HG02973 (cell line): ENCODE measurements at regions not wholly inside any gene's neighbourhood (a gene's known extent, or its start where the extent isn't known, plus 50 kb on each side); places are given as distances from the start of the nearest gene placed in this dataset.
"Not testable (repeated sequence)": the region's sequence is repeated elsewhere in the genome, so short reads cannot be mapped to it uniquely, and the experiment has no call there.

Experiments
- ATAC-seq: cut with Tn5 transposase; IDR thresholded peaks from one replicate; pipeline ENCODE4 v1.9.1; 2021; ENCODE audit warnings: moderate library complexity; ENCODE audit not compliant: unreplicated experiment

GRCh38 chr15:53133255-53133850 lies 343.2 kb upstream of the ONECUT1 start:
- ATAC-seq, result no peak

- no peak for ATAC-seq
These were observed 340.8 kb upstream of the ONECUT1 start for GRCh38 chr15:53130943-53131342.

DNA sequence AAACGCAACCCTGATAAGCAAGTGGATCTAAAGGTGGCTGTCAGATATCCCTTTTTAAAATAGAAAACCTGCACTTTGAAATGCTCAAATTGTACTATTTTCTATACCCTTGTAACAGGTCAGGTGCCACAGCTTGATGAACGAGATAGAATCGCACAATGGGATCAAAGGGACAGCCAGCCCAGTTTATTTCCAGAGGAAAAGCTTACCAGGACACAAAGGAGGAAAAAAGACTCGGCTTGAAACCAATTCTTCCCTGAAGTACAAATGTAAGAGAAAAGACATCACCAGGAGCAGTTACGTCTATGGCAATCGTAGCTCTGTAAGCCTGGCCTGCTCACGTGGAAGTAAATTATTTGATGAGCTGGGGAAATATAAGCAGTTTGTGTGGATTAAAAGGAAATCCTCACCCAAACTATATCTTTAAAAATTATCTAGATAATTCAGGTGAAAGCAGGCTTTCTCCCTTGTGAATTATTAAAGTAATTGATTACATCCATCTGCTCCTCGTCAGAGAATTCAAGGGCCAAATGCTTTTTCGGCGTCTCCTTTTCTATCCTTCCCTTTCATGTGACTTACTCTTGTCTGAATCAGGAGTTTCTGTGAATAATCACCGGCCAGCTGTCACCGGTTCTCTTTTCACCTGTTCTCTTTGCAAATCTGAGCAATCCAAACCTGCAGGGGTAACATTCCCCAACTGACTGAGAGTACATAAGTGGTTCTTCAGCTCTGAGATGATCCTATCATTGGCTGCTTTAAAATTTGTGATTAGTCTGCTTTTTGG lies 339.2 kb upstream of the ONECUT1 start:
- ATAC-seq, result no peak

DNA sequence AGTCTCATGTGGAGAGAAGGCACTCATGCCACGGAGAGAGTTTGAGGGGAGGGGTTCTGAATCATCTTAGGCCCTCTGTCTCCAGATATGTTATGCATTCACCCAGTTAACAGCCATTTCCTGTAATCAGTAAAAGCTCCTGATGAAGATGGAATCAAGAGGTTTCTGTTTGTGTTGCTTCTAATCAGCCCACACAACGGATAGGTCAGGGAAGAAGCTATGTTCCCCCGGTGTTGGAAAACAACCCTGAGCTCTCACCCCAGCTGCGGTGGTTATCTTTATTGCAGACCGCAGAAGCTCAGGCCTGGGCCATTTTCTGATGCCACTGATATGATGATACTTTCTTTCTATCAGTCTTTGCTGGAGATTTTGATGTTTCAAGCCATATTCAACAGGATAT lies 338.5 kb upstream of the ONECUT1 start:
- ATAC-seq, result no peak

DNA sequence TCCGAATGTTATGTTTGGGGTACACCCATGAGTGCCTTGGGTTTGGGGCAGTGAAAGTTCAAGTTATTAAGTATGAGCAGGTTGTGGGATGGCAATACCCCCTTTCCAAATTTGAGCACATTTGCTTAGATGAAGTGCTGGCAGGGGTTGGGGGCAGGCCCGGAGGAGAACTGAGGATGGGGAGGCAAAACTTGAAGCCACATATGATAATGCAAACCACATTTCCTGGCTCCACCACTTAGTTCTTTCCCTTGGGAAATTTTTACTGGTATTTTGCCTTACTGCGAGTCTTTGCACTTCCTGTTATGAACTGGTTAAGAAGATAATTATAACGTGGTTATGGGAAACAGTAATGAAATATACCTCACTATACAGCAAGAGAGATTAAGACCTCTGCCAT lies 336.0 kb upstream of the ONECUT1 start:
- no peak for ATAC-seq

- ATAC-seq, result no peak
These were observed 332.7 kb upstream of the ONECUT1 start for GRCh38 chr15:53122818-53123217.

GRCh38 chr15:53116915-53117314 lies 326.8 kb upstream of the ONECUT1 start:
- not testable (repeated sequence) for ATAC-seq

GRCh38 chr15:53116169-53116568 lies 326.0 kb upstream of the ONECUT1 start:
- no peak for ATAC-seq

DNA sequence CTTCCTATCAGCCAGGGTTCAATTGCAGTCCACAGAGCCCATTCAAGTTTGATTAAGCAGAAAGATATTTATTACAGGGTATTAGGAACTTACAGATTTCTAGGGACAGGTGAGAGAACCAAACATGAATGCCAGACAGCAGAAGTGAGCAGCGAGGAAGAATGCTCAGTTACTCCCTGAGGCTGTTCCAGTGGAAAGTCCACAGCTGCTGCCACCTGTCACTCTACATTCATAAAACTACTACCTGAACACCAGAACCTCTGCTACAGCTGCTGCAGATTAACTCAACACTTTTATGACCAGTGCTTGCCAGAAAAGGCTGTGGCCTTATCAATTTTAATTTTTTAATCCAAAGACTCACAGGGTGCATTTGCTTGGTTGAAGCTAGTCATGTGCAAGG lies 325.4 kb upstream of the ONECUT1 start:
- ATAC-seq, result no peak

- no peak for ATAC-seq
These were observed 324.8 kb upstream of the ONECUT1 start for GRCh38 chr15:53114960-53115359.

DNA sequence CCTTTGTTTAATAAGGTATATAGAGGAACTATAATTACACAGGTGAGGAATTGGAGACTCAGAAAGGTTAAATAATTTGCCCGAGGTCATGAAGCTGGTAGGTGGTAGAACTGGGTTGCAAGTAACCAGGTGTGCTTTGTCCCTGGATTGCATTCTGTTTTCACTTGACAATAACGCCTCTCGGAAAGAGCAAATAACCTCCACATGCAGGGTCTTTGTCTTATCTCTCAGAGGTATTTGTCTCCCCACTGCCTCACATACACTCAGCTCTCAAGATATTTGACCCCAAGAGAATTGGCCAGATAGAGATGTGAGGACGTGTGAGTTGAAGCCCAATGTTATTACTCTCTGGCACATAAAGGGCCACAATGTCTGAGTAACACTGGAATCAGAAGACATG lies 320.9 kb upstream of the ONECUT1 start:
- ATAC-seq, result no peak

DNA sequence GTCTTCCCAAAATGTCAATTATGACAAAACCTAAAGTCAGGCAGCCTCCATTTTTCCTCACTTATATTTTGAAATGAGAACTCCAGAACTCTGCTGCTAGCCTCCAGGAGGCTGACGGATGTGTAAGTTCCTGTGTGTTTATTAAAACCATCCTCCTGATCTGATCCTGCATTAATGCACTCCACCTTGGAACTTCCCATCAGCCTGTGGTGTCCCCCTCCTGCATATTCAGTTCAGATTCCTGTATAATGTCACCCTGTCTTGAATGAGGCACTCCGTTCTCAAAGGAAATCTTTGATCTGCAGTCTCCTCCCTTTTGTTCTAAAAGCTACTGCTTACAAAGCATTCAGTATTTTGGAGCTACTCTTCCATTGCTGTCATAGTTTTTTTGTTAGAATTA lies 318.2 kb upstream of the ONECUT1 start:
- no peak for ATAC-seq

- no peak for ATAC-seq
These were observed 317.7 kb upstream of the ONECUT1 start for GRCh38 chr15:53107855-53108254.

GRCh38 chr15:53106505-53107286 lies 316.6 kb upstream of the ONECUT1 start:
- ATAC-seq, result no peak

DNA sequence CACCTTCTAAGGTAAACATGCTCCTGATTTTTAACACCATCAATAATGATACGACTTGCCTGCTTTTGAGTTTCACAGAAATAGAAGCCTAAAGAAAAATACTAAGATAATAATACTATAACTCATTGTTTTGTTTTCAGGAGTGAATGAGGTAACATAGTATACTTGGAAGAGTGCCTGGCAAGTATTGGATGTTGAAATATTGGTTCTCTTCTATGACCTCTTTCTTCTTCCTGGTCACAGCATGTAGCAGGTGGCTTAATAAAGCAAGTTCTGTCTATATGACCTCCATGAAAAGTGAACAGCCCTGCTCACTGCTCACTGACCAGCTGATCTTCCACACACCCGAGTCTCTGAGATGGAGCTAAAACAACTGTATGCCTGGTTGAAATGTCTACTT lies 312.3 kb upstream of the ONECUT1 start:
- ATAC-seq, result no peak

- no peak for ATAC-seq
These were observed 290.3 kb upstream of the ONECUT1 start for GRCh38 chr15:53080484-53080883.

DNA sequence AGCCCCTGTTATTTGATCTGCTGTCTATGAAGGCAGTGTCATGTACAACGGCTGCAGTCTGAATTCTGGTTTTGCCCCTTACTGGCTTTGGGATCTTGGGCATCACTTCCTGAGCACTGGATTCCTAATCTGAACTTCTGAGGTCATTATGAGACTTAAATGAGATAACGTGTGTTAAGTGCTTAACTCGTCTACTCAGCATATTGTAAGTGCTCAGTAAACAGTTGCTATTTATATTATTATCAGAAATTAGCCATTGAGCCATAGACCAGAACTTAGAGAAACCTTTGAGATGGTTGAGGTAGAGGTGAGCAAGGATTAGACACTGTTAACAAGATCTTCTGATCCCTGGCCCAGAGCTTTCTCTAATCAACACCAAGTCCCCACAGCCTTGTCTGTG lies 284.1 kb upstream of the ONECUT1 start:
- ATAC-seq, result no peak

DNA sequence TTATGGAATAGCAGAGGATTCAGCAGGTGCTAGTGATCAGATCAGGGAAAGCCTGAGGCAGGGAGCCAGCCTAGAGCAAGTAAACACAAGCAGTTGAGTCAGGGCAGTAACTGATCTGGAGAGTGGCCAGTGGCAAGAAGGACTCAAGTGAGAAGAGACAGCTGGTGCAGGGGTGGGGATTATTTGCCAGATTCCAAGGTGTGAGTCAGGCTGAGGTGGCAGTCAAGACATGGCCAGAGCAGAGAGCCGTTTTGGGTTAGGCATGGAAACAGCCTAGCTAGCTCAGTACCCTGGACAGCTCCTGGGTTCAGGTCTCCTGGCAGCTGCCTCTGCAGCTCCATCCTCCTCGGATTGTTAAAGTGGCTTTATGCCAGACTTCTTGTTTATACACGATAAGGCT lies 281.9 kb upstream of the ONECUT1 start:
- no peak for ATAC-seq

DNA sequence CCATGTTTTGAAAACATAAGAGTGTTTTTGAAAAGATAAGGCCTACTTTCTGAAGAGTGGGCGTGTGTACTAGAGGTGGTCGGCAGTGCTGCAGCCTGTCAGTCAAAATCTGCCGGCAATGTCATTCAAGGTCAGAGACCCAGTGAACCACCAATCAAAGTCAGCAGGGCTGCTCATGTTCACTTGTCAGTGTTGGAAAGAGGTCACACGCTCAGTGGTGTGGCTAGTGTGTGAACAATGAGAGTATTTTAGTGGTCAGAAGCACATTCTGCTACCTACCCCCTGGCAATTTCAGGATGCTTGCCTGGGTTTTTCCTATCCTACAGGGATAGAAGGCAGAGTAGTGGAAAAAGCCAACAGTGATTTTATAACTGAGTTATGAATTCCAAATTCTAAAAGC lies 278.5 kb upstream of the ONECUT1 start:
- no peak for ATAC-seq

DNA sequence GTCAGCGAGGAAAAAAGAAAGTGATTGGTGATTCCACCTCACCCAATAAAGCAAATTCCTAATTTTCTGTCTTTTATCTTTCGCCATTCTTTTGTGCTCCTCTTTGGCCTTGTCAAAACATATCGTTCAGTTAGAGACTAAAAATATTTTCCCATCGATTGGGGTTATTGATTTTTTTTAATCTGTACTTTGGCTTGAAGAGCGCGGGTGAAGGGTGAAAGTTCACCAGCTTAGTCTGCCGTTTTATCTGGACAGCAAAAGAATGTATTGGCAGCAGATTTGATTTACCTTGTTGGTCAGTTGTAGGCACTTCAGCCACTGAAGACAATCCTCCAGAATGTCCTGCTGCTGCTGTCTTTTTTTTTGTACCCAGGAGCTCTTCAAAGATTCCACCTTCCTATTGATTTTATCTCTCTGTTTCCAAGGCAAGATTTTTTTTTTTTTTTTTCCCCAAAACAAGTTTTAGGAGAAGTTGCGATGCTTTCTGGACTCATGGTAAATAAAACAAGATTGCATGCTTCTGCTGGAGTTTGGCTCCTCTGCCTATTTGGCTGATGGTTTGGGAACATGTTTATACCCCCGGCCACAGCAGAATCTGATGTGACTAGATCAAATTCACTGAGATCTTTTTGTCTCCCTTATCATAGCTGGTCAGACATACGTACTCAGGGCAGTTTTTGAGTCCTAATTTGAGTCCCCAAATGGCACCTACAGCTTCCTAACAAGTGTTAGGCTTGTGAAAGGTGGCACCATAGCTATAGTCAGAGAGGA lies 269.3 kb upstream of the ONECUT1 start:
- no peak for ATAC-seq

DNA sequence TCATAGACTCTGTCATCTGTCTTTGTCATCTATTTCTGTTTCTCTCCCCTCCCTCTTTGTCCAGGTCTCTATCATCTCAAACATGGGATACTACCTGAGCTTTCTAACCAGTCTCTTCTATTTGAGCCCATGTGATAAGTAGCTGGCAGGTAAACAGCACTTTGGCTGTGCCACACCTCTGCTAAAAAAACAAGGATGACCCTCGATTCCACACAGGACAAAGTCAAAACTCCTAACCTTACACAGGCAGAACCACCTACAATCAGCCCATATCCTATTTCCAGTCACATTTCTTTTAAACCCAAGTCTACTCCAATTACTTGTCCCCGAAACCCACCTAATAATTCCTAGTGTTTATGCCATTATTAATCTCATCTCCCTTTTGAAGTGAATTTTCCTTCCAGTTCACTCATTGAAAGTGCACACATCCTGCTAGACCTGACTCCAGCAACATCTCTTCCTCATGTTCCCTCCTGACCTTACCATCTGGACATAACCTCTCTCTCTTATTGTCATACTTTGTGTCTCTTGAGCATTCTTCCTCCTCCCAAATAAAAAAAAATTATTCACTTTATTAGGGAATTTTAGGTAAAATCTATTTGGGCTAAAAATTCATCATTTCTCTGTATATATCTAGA lies 256.1 kb upstream of the ONECUT1 start:
- ATAC-seq, result no peak
